Stimulated activated memory B cell treated with anti-CD40 and anti-IgM and Interleukin-4, amounts not matched to agents 10 μg/mL and 1 μg/mL and 100 μg/mL, for 72 hours (primary cell): ENCODE measurements at regions not wholly inside any gene's neighbourhood (a gene's known extent, or its start where the extent isn't known, plus 50 kb on each side); places are given as distances from the start of the nearest gene placed in this dataset.
"Not testable (repeated sequence)": the region's sequence is repeated elsewhere in the genome, so short reads cannot be mapped to it uniquely, and the experiment has no call there.

Experiments used
- ATAC-seq: fragments of 150-1000 bp; cut with Tn5 transposase; 2 replicates; pipeline ENCODE4 v1.10.0; 2021
- H3K27ac Mint-ChIP-seq: one replicate; pipeline ENCODE4 v1.8.0; 2022; ENCODE audit warnings: mild to moderate bottlenecking, mixed read lengths
- H3K27me3 Mint-ChIP-seq: one replicate; pipeline ENCODE4 v1.8.0; 2022; ENCODE audit warnings: mixed read lengths
- H3K36me3 Mint-ChIP-seq: one replicate; pipeline ENCODE4 v1.8.0; 2022; ENCODE audit warnings: mixed read lengths
- H3K4me1 Mint-ChIP-seq: one replicate; pipeline ENCODE4 v1.8.0; 2022; ENCODE audit warnings: mixed read lengths
- H3K4me3 Mint-ChIP-seq: one replicate; pipeline ENCODE4 v1.8.0; 2022; ENCODE audit warnings: mild to moderate bottlenecking, moderate library complexity, mixed read lengths
- H3K9me3 Mint-ChIP-seq: one replicate; pipeline ENCODE4 v1.8.0; 2022; ENCODE audit warnings: mixed read lengths

DNA sequence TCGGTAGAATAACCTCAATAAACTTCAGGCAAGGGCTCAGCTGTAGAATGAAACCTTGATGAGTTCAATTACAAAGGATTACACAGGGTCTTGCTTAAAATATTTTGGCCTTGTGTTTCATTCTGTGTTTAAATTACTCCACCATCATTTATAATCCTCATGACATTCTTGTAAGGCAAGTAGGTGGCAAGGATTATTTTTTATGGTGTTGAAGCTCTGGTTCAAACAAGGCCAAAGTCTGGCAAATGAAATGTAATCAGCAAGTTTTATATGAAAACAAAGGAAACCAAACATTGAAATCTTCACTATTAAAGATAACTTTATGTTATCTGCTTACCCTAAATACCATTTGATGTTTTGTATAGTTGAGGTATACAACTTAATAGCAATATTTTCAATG lies 221.3 kb upstream of the HES1 start:
- H3K4me3 Mint-ChIP-seq, result no peak overlapping the region
- no peaks in the 10 kb centered on the region for H3K27me3 Mint-ChIP-seq
- H3K27ac Mint-ChIP-seq, result no peak overlapping the region
- H3K9me3 Mint-ChIP-seq, result no peaks in the 10 kb centered on the region
- ATAC-seq, result no peak
- H3K4me1 Mint-ChIP-seq, result no peaks in the 10 kb centered on the region
- H3K36me3 Mint-ChIP-seq, result no peaks in the 10 kb centered on the region

DNA sequence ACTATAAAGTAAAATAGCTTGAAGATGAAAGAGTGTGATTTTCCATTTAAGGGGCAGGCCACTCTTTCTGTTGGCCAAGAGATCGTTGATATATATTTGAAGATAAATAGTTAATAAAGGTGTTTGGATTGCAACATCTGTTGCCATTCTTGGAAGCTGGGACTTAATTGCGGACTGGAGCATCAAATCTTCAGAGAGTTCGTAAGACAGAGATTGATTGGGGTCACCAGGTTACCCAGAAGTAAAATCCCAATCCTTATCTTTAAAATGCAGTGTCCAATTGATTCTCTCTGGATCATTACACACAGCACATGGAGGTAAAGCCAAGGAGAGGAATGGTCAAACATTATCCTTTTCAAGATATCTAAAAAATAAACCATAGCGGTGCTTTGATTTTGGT lies 220.8 kb upstream of the HES1 start:
- H3K9me3 Mint-ChIP-seq, result no peaks in the 10 kb centered on the region
- no peak overlapping the region for H3K27ac Mint-ChIP-seq
- ATAC-seq, result no peak
- H3K4me3 Mint-ChIP-seq, result no peak overlapping the region
- no peaks in the 10 kb centered on the region for H3K27me3 Mint-ChIP-seq
- no peaks in the 10 kb centered on the region for H3K36me3 Mint-ChIP-seq
- no peaks in the 10 kb centered on the region for H3K4me1 Mint-ChIP-seq

DNA sequence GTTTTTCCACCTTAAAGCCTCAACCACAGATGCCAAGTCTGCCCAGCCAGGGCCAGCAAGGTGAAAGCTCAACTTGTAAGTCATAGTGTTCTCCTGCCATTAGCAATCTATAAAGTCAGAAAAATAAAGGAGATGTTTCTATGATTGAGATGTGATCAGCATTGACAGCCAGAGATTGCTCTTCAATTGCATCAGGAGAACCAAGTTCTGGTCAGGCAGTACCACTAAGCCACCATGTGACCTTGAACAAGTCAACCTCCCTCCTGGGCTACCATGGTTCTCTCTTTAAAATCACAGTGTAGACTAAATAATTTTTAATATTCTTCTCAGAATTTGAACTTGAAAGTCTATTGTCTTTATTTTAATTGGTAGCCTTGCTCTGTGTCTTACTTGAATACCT lies 220.3 kb upstream of the HES1 start:
- no peaks in the 10 kb centered on the region for H3K36me3 Mint-ChIP-seq
- H3K27ac Mint-ChIP-seq, result no peak overlapping the region
- H3K4me3 Mint-ChIP-seq, result no peak overlapping the region
- ATAC-seq, result no peak
- no peaks in the 10 kb centered on the region for H3K27me3 Mint-ChIP-seq
- no peaks in the 10 kb centered on the region for H3K4me1 Mint-ChIP-seq
- H3K9me3 Mint-ChIP-seq, result no peaks in the 10 kb centered on the region

DNA sequence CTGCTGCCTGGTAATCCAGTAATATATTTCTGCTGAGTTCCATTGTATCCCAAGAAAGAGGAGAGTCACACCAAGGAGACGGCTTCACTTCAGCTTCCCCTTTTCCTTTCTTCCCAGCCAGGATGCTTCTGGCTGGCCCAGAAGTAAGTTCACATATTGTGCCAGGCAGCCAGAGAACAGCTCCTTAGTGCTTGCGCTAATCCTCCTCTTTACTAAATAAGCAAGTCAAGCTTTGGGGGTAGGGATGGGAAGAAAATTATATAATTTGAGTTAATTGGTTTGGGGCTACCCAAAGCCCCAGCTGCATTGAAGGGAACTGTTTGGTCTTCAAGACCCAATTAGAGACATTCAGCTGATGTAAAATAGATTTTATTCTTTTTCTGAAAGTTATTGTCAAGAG lies 218.8 kb upstream of the HES1 start:
- H3K9me3 Mint-ChIP-seq, result no peaks in the 10 kb centered on the region
- ATAC-seq, result no peak
- H3K27ac Mint-ChIP-seq, result no peak overlapping the region
- no peak overlapping the region for H3K4me3 Mint-ChIP-seq
- H3K36me3 Mint-ChIP-seq, result no peaks in the 10 kb centered on the region
- no peaks in the 10 kb centered on the region for H3K27me3 Mint-ChIP-seq
- no peaks in the 10 kb centered on the region for H3K4me1 Mint-ChIP-seq

DNA sequence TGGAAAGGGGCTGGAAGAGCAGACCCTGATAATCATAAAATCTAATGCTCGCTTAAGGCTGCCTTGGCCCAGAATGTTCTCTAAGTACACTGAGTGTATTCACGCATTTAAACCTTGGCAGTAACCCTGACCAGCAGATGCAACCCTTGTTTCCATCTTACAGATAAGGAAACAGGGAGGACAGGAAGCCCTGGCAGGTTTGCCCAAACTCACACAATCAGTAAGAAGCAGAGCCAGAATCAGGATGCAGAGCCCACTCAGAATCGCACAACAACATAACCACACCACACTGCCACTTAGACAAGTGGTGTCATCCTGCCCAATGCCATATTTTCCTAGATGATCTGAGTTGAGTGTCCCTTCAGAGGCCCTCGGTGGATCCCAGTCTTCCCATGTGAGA lies 214.5 kb upstream of the HES1 start:
- Mint-ChIP-seq H3K36me3 (no peaks in the 10 kb centered on the region), H3K27me3 (no peaks in the 10 kb centered on the region), H3K4me1 (peaks cover 7% of the 10 kb centered on the region), H3K27ac (no peak overlapping the region), H3K4me3 (no peak overlapping the region), H3K9me3 (peaks cover 8% of the 10 kb centered on the region)
- ATAC-seq, result no peak

DNA sequence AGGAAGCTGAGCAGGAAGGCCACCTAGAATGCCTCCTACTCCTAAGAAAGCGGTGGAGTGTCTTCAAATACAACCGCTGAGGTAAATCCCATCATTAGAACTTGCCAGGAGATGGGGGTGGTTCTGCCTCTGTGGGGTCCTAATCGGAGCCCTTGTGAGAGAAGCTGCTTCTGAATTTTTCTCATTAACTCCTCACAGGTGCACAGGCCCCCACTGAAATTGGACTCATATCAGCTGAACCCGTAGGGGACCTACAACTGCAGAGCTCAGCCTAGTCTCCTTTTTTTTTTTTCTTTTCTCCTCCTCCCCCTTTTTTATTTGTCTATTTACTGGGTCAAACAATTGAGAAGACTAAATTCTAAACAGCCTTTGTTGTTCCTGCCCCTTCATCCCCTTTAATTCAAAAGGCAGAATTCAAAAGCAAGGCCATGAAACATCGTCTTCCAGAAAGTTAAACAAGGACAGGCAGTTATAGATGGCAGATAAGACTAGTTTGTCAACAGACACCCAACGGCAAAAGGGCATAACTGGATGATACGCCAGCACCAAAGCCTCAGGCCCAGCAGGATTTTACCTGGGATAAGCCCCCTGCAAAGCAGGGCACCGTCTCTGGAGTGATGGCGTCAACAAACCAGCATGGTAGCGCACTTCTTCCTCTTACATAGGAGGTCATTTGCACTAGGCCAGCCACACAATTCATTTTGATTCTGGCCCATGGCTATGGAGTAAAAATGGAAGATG lies 213.7 kb upstream of the HES1 start:
- no peak for ATAC-seq
- Mint-ChIP-seq H3K27ac (no peak overlapping the region), H3K4me3 (no peak overlapping the region), H3K9me3 (peaks cover 8% of the 10 kb centered on the region), H3K27me3 (no peaks in the 10 kb centered on the region), H3K4me1 (peaks cover 8% of the 10 kb centered on the region), H3K36me3 (no peaks in the 10 kb centered on the region)

DNA sequence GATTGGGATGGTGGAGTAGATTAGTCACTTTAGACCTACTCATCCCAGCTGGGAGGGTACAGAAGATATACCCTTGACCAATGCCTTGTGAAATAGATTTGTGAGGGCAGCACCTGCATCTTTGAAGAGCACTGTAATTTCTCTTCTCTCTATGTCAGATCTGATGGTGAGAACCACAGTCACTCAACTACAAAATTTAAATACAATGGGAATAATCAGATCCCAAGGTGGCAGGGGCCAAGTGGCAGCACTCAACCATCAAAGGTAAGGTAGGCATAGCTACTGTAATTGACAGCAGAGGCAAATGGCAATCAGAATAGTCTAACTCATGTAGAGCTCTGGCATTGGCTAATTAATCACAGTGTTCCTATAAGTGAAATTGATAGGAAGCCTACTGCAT lies 212.0 kb upstream of the HES1 start:
- not testable (repeated sequence) for H3K27ac Mint-ChIP-seq, ATAC-seq, H3K36me3 Mint-ChIP-seq, H3K9me3 Mint-ChIP-seq, H3K4me3 Mint-ChIP-seq, H3K27me3 Mint-ChIP-seq
- H3K4me1 Mint-ChIP-seq, result peaks cover 14% of the 10 kb centered on the region

DNA sequence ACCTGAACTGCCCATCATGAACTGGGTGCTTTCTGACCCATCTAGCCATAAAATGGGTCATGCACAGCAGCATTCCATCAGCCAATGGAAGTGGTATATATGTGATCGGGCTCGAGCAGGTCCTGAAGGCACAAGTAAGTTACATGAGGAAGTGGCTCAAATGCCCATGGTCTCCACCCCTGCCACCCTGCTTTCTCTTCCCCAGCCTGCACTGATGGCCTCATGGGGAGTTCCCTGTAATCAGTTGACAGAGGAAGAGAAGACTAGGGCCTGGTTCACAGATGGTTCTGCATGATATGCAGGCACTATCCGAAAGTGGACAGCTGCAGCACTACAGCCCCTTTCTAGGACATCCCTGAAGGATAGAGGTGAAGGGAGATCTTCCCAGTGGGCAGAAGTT lies 209.9 kb upstream of the HES1 start:
- not testable (repeated sequence) for ATAC-seq, H3K27me3 Mint-ChIP-seq, H3K27ac Mint-ChIP-seq, H3K36me3 Mint-ChIP-seq, H3K4me3 Mint-ChIP-seq, H3K9me3 Mint-ChIP-seq
- peaks cover 14% of the 10 kb centered on the region for H3K4me1 Mint-ChIP-seq

DNA sequence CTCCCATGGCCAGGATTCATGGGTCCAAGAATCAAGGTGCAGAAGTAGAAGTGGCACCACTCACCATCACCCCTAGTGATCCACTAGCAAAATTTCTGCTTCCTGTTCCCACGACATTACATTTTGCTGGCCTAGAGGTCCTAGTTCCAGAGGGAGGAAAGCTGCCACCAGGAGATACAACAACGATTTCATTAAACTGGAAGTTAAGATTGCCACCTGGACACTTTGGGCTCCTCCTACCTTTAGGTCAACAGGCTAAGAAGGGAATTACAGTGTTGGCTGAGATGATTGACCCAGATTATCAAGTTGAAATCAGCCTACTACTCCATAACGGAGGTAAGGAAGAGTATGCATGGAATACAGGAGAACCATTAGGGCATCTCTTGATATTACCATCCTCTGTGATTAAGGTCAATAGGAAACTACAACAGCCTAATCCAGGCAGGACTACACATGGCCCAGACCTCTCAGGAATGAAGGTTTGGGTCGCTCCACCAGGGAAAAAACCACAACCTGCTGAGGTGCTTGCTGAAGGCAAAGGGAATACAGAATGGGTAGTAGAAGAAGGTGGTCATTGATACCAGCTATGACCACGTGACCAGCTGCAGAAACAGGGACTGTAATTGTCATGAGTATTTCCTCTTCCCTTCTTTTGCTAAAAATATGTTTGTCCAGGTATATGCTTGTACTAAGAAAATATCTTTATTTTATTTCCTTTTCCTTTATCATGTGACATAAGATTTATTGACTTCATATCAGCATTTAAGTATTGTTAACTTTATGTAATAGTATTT lies 208.3 kb upstream of the HES1 start:
- not testable (repeated sequence) for H3K27me3 Mint-ChIP-seq, H3K27ac Mint-ChIP-seq, H3K9me3 Mint-ChIP-seq, ATAC-seq, H3K36me3 Mint-ChIP-seq, H3K4me3 Mint-ChIP-seq
- peaks cover 14% of the 10 kb centered on the region for H3K4me1 Mint-ChIP-seq

DNA sequence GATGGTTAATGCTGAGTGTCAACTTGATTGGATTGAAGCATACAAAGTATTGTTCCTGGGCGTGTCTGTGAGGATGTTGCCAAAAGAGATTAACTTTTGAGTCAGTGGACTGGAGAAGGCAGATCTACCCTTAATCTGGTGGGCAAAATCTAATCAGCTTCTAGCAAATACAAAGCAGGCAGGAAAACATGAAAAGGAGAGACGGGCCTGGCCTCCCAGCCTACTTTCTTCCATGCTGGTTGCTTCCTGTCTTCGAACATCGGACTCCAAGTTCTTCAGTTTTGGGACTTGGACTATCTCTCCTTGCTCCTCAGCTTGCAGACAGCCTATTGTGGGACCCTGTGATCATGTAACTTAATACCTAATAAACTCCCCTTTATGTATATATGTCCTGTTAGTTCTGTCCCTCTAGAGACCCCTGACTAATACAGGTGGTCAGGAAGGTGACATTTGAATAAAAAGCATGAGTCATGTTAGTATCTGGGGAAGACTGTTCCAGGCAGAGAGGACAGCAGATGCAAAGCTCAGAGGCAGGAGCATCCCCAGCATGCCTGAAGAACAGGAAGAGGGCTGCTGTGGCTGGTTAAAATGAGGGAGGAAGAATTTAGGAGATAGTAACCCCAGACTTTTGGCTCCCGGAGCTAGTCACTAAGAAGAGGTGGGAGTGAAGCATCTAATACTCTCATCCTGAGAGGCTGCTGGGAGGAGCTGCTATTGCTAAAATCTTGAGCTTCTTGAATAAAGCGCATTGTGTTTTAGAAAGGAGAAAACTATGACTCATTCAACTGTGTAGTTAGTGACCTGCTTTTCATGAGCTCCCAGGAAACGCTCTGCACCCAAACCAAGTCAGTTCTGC lies 207.4 kb upstream of the HES1 start:
- peaks cover 4% of the 10 kb centered on the region for H3K9me3 Mint-ChIP-seq
- H3K27me3 Mint-ChIP-seq, result peaks cover 9% of the 10 kb centered on the region
- no peak for ATAC-seq
- no peak overlapping the region for H3K4me3 Mint-ChIP-seq
- H3K27ac Mint-ChIP-seq, result no peak overlapping the region
- no peaks in the 10 kb centered on the region for H3K36me3 Mint-ChIP-seq
- peaks cover 14% of the 10 kb centered on the region for H3K4me1 Mint-ChIP-seq

DNA sequence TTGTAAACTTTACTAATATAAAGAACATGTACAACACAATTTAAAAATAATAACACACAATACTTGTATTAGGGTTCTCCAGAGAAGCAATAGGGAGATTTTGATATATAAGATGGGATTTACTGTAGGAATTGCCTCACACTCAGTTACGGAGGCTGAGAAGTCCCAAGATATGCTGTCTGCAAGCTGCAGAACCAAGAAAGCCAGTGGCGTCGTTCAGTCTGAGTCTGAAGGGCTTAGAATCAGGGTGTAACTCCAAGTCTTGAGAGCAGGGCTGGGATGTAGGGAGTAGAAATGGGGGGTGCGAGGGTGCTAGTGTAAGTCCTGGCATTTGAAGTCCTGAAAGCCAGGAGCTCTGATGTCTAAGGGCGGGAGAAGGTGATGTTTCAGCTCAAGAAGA lies 206.6 kb upstream of the HES1 start:
- Mint-ChIP-seq H3K27ac (no peak overlapping the region), H3K27me3 (peaks cover 9% of the 10 kb centered on the region), H3K36me3 (no peaks in the 10 kb centered on the region), H3K9me3 (no peaks in the 10 kb centered on the region), H3K4me1 (peaks cover 14% of the 10 kb centered on the region), H3K4me3 (no peak overlapping the region)
- no peak for ATAC-seq

DNA sequence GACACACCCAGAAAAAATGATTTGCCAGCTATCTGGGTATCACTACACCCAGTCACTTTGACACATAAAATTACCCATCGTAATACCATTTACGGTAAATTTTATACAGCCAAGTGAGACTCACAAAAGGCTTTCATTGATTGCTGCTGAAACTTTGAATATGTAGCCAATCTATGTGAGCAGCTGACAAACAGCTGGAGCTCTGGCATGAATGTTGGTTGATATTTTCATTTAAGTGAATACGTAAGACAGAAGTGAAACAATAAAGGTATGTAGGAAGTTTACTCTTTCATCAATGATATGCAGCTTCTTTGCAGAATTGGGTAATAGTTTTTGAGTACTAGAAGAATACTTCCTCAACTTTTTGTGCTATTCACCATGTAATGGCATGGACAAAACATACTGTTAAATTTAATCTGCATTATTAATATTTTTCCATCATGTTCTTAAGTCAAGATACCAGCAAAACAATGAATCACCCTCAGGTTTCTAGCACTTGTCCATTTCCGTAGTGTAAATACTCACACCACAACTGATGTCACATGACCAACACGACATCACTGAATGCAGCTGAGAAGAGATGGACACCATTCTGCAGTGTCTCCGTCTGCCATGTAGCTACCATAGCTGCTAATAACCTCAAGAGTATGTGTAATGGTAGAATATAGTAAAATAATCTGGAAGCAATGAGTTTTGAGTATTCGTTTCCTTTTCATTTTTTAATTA lies 205.9 kb upstream of the HES1 start:
- H3K27ac Mint-ChIP-seq, result no peak overlapping the region
- ATAC-seq, result no peak
- peaks cover 14% of the 10 kb centered on the region for H3K4me1 Mint-ChIP-seq
- H3K36me3 Mint-ChIP-seq, result no peaks in the 10 kb centered on the region
- H3K27me3 Mint-ChIP-seq, result peaks cover 13% of the 10 kb centered on the region
- H3K9me3 Mint-ChIP-seq, result no peaks in the 10 kb centered on the region
- H3K4me3 Mint-ChIP-seq, result no peak overlapping the region

DNA sequence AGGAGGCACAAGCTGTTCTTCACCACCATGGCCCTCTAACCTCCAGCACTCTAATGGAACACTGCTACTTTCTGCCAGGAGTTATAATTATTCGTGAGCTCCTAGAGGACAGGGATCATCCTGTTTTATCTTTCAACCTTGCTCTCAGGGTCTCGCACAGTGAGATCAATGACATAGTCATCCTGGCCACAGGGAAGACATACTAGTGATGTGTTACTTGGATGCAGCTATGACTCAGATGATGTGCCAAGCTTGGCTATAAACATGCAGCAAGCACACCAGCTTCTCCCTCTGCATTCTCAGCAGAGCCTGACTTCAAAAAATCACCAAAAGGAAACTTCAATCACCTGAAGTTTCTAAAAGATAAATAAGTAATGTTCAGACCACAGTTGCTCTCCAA lies 203.8 kb upstream of the HES1 start:
- Mint-ChIP-seq H3K27me3 (peaks cover 18% of the 10 kb centered on the region), H3K27ac (no peak overlapping the region), H3K4me1 (peaks cover 6% of the 10 kb centered on the region), H3K4me3 (no peak overlapping the region), H3K36me3 (no peaks in the 10 kb centered on the region), H3K9me3 (no peaks in the 10 kb centered on the region)
- ATAC-seq, result no peak

DNA sequence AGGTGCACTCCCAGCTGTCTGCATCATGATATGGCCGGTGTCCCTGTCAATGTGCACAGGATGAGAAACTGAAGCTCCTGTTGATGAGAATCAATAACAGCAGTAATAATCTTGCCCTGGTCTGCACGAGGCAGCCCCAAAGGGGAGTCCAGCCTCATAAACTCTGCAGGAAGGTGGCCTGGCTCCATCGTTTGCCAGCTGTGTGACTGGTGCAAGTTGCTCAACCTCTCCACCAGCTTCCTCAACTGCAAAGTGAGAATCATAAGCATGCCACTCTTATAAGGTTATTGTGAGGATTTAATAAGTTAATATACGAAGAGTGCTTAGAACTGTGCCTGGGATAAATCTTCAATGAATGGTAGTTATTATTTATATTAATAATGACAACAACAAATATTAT lies 203.4 kb upstream of the HES1 start:
- Mint-ChIP-seq H3K27ac (no peak overlapping the region), H3K4me3 (no peak overlapping the region), H3K36me3 (no peaks in the 10 kb centered on the region), H3K9me3 (no peaks in the 10 kb centered on the region), H3K4me1 (peaks cover 6% of the 10 kb centered on the region), H3K27me3 (peaks cover 18% of the 10 kb centered on the region)
- ATAC-seq, result no peak

DNA sequence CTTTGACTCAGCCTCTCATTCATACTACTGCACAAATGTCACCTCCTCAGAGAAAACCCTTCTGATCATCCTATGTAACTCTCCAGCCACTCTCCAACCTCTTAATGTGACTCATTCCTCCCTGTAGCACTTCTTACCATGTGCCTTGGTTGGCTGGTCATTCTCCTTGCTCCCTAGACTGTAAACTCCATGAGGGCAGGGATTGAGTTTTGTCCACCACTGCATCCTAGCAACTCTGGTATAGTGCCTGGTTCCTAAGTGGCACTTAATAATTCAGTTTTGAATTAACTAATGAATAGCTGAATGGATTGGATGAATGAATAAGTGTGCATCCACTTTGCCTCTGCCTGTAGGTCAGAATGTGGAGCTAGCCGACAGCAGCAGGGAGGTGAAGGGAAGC lies 202.5 kb upstream of the HES1 start:
- Mint-ChIP-seq H3K9me3 (no peaks in the 10 kb centered on the region), H3K27ac (no peak overlapping the region), H3K4me3 (no peak overlapping the region), H3K36me3 (no peaks in the 10 kb centered on the region), H3K27me3 (peaks cover 18% of the 10 kb centered on the region), H3K4me1 (peaks cover 5% of the 10 kb centered on the region)
- no peak for ATAC-seq
